NOMO-1 treated with dmso at 0.1 percent for 144 hours (cell line): ENCODE measurements at regions not wholly inside any gene's neighbourhood (a gene's known extent, or its start where the extent isn't known, plus 50 kb on each side); places are given as distances from the start of the nearest gene placed in this dataset.

ENCODE experiments used
- DNase-seq: peaks from one replicate; lab custom pipeline; 2025; ENCODE audit not compliant: unreplicated experiment; lab: John Stamatoyannopoulos, UW

- no peak for DNase-seq
These were observed 61.3 kb upstream of the SPIN1 start for GRCh38 chr9:88326936-88327335.

- DNase-seq = no peak
These were observed 62.2 kb upstream of the SPIN1 start for GRCh38 chr9:88326015-88326414.

- peak; percentile 64 for DNase-seq
These were observed 65.2 kb upstream of the SPIN1 start for GRCh38 chr9:88322906-88323566.

- DNase-seq = no peak
These were observed 66.5 kb upstream of the SPIN1 start for GRCh38 chr9:88321764-88322163.

- no peak for DNase-seq
These were observed 67.4 kb upstream of the SPIN1 start for GRCh38 chr9:88320748-88321415.

DNA sequence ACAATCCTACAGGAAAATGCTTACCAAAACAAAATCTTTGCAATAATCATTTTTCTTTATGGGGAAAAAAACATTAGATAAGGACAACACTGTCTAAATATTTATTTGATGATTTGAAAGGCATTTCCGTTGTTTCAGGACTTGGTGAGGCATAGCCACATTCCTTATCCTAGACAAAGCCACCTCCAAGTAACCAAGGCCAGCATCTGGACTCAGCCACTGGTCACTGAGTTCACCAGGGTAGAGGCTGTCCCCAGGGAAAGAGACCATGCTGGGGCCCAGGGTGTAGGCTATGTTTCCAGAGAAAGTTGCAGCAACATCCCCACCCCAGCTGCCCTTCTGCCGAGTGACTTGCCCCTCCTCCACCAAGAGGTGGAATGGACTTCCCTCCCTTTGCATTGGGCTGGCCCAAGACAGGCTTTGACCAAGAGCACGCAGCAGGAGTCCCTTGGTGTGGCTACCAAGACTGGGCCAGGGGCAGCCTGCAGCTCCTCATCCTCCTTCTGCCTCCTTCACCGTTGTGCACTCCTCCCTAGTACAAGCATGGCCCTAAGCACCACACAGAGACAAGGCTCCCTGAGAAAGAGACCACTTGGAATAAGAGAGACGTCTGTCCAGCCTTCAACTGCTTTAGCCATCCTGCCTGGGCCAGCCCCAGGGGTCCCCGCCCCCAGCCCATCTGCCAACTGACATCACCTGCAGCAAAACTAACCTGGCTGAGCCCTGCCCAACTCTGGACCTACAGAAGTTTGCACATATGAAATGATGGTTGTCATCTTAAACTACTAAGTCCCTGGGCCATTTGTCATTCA lies 68.1 kb upstream of the SPIN1 start:
- DNase-seq = no peak

DNA sequence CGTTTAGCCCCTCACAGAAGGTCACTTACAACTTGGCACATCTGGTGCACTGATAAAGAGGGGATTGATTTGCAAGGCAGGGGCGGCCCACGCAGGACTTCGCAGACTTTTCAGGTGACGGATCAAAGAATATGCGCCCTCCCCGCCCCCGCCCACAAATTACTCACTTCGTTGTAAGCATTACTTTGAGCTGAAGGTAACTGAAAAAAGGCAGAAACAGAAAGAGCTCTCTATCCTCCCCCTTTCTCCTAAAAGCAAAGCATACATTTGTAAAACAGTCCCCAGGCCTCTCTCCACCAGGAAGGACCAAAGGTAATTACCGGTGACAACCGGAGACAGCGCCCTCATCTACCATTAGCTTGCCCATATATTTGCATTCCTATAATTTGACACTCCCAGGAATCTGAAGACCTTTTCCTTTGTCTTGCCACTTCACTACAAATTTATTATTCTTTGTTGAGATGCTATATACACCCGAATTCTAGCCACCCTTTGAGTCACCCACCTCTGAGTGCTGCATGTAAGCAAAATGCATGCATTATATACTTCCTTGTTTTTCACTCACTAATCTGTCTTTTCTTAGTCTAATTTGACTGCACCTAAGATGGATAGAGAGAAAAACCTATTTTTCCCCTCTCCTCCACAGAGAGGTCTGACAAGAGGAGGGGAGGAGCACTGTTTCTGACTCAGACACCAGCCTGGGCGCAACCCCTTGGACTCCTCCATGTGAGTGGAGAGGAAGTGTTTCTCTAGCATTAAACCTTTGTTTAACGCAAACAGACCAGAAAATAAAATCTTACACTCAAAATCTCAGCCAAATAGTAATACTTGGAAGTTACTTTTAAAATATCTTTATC lies 74.7 kb upstream of the SPIN1 start:
- no peak for DNase-seq

DNA sequence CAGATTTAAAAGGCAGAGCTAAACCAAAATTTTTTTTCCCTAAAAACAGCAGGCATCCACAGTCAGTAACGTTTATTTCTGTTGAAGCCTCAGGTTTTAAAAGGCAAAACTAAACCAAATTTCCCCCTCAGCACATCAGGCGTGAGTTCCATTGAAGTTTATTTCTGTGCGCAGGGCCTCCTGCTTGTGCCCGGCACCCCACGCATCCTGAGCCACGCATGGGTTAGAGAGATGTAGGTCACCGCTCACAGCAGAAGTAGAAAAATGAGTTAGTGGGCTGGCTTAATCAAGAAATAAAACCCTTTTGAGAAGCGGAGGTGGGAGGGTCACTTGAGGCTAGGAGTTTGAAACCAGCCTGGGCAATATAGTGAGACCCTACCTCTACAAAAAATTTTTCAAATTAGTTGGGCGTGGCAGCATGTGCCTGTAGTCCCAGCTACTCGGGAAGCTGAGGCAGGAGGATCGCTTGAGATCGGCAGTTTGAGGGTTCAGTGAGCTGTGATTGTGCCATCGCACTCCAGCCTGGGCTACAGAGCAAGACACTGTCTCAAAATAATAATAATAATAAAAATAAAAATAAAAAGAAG lies 75.6 kb upstream of the SPIN1 start:
- DNase-seq = no peak

DNA sequence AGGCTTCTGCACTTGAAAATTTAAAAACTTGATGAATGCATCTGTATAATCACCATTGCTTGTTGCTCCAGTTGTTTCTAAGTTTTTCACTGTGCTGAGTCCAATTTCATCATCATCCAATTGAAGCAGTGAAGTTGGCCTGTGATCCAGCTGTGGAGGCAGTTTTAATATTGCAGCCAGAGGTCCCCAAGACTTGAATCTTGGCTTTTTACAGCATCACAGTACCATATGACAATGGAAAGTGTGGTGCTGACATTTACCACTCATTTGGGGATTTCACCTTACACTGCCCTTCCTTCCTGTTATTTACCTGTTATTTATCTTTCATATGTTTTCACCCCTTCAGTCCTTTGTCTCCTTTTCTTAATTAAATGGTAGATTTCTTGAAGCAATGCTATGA lies 76.2 kb upstream of the SPIN1 start:
- no peak for DNase-seq

DNA sequence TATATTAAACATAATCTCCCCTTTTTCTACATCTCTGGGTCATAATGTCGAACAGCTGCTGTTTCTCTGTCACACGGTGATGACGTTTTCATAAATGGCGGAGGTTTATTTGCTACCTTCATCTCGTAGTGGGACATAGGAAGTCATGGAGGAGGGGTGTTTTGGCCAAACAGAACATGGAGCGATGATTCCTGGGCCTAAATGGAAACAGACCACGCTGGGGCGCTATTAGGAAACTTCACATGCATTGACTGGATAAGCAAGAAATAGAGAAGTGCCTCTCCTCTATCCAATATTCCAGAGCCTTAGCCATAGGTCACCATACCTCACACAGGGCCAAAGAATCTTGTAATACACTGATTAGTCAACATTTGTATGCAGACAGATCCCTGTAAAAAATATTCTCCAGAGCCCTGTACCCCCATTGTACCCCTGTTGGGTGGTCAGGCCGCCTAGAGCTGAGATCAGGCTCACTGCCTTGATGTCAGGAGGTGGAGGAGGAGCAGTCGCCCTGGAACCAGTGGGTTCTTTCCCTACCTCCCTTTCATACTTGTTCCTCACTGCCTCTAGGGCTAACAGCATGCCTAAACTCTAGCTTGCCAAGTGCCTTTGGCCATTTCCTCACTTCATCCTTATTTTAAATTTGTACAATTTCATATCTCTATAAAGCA lies 77.8 kb upstream of the SPIN1 start:
- DNase-seq = peak; percentile 39

- no peak for DNase-seq
These were observed 79.2 kb upstream of the SPIN1 start for GRCh38 chr9:88308831-88309560.

GRCh38 chr9:88307136-88307535 lies 81.1 kb upstream of the SPIN1 start:
- DNase-seq = no peak

GRCh38 chr9:88303721-88304451 lies 84.4 kb upstream of the SPIN1 start:
- DNase-seq = no peak

DNA sequence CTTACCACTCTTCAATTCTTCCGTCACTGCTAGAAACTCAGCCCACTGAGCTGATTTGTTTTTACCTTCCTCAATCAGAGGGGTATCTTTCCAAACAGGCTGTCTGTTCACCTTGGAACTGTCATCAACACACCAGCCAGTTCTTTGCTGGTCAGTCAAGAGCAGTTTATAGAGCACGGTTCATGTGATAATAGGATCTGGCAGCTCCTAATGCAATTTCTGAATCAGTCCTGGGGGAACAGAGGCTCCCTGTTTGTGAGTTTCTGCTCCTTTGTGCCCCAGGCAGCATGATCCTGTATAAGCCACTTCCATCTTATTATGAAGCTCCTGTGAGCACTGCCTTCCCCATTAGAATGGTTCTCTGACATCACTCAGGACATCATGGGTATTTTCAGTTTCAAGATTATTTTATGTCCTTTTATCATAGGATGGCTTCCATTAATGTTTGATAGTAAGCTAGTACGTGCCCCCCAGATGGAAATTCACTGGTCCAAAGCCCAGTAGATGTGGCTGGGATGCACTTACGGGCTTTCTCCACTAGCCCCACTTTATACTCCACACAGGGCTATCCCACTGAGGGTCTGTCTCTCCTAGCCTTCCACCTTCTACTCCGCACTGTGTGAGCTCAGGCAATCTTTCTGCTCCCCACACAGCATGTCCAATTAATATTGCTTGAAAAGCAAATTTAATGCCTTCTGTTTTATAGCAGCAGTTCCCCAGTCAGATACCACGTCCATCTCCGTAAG lies 85.5 kb upstream of the SPIN1 start:
- DNase-seq = no peak

GRCh38 chr9:88300556-88300955 lies 87.7 kb upstream of the SPIN1 start:
- no peak for DNase-seq

DNA sequence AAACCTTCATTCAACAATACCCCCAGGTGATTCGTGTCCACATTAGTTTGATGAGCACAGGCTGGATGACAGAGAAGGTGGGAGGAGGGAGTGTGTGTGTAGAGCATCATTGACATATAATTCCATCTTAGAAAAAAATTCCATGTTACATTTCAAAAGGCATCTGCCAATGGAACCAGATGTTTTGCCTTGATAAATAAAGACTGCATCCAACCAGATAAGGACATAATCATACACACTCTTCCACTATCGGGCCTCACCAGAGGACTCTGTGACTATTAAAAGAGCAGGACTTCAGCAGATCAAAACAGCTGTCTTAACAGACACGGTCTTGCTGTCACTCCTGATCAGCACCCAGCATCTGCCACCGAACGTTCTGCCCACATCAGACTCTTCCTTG lies 96.4 kb upstream of the SPIN1 start:
- no peak for DNase-seq

DNA sequence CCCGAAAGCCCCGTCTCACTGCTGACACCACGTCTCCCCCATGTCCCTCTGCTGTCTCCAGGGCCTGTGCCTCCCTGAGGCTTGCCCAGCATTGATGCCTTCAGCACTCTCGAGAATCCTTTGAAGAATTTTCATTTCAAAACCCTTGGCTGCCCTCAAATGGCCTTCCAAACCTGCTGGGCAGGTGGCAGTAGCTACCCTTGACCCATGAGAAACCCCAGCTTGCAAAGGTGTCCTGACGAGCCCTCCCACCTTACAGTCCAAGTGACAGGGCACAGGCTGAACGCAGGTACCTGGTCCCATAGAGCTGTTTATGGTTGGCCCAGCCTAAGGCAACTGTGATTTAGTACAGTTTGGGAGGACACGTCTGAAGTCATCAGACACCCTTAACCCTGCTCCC lies 97.2 kb upstream of the SPIN1 start:
- DNase-seq = no peak

DNA sequence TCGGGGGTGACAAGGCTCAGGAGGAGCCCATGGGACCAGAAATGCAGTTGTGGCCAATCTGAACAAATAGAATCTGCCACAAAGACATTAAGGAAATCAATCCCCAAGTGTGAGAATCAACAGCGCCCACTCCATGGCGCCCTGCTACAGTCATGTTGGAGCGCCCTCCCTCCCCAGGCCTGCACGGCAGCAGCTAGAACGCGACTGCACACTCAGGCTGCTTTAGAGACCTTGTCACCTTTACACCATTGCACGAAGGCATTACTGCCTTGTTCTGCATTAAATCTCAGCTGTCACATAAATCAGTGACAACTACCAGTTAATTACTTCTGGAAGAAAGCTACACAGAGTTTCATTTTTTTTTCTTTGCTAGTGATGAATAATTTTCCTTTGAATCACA lies 98.7 kb upstream of the SPIN1 start:
- DNase-seq = no peak
